Mesendoderm (in vitro differentiated cells): ENCODE measurements at regions not wholly inside any gene's neighbourhood (a gene's known extent, or its start where the extent isn't known, plus 50 kb on each side); places are given as distances from the start of the nearest gene placed in this dataset.

ENCODE experiments used
- DNase-seq: peaks from one replicate; pipeline ENCODE4 v3.0.0; 2013
- H2AK5ac ChIP-seq: 2 replicates; pipeline ENCODE4 v1.6.1; 2013; ENCODE audit warnings: low read length, inconsistent platforms
- H2BK120ac ChIP-seq: 2 replicates; pipeline ENCODE4 v1.6.1; 2013; ENCODE audit warnings: low read depth, mild to moderate bottlenecking, low read length, moderate library complexity, mixed read lengths
- H2BK15ac ChIP-seq: replicated peaks from 2 replicates; pipeline ENCODE4 v1.6.1; 2013; ENCODE audit warnings: low read depth, mild to moderate bottlenecking, moderate library complexity
- H2BK5ac ChIP-seq: 2 replicates; pipeline ENCODE4 v1.6.1; 2013; ENCODE audit warnings: low read length, inconsistent platforms
- H3K18ac ChIP-seq: 2 replicates; pipeline ENCODE4 v1.6.1; 2013; ENCODE audit warnings: mild to moderate bottlenecking, low read length, mixed read lengths
- H3K23ac ChIP-seq: one replicate; pipeline ENCODE4 v1.6.1; 2013; ENCODE audit warnings: low read length
- H3K27ac ChIP-seq: 2 replicates; pipeline ENCODE4 v1.5.1; 2013; ENCODE audit warnings: low read depth, mild to moderate bottlenecking, inconsistent platforms, low read length, moderate library complexity
- H3K27me3 ChIP-seq: 2 replicates; pipeline ENCODE4 v1.6.1; 2013; ENCODE audit warnings: low read length, control low read depth, mild to moderate bottlenecking, inconsistent platforms; ENCODE audit not compliant: insufficient read depth, poor library complexity
- H3K36me3 ChIP-seq: 2 replicates; pipeline ENCODE4 v1.6.1; 2013; ENCODE audit warnings: low read length, inconsistent platforms; ENCODE audit not compliant: control insufficient read depth, insufficient read depth
- H3K4ac ChIP-seq: one replicate; pipeline ENCODE4 v1.6.1; 2013; ENCODE audit warnings: low read depth, mild to moderate bottlenecking, low read length, moderate library complexity
- H3K4me1 ChIP-seq: 2 replicates; pipeline ENCODE4 v1.6.1; 2013; ENCODE audit warnings: low read depth, low read length, inconsistent platforms; ENCODE audit not compliant: control insufficient read depth
- H3K4me2 ChIP-seq: 2 replicates; pipeline ENCODE4 v1.6.1; 2013; ENCODE audit warnings: low read length
- H3K4me3 ChIP-seq: 2 replicates; pipeline ENCODE4 v1.5.1; 2013; ENCODE audit warnings: mild to moderate bottlenecking, low read length
- H3K56ac ChIP-seq: one replicate; pipeline ENCODE4 v1.6.1; 2013; ENCODE audit warnings: low read length
- H3K79me1 ChIP-seq: 2 replicates; pipeline ENCODE4 v1.6.1; 2013; ENCODE audit warnings: low read length, inconsistent platforms
- H3K79me2 ChIP-seq: 2 replicates; pipeline ENCODE4 v1.6.1; 2013; ENCODE audit warnings: mild to moderate bottlenecking, low read length; ENCODE audit not compliant: control insufficient read depth, insufficient read depth
- H3K9ac ChIP-seq: 2 replicates; pipeline ENCODE4 v1.6.1; 2013; ENCODE audit warnings: low read length, inconsistent platforms
- H4K5ac ChIP-seq: one replicate; pipeline ENCODE4 v1.6.1; 2013; ENCODE audit warnings: low read length
- H4K8ac ChIP-seq: one replicate; pipeline ENCODE4 v1.6.1; 2013; ENCODE audit warnings: low read depth, mild to moderate bottlenecking, control low read depth, low read length, moderate library complexity
- WGBS: extraction: QIAGEN DNeasy Blood & Tissue Kit; methylation state at CpG from one replicate; pipeline ENCODE4 v1.1.7; 2013; ENCODE audit warnings: low lambda C conversion rate, missing lambda C conversion rate; ENCODE audit not compliant: insufficient coverage; ENCODE audit errors: extremely low coverage; 5-methylcytosine and 5-hydroxymethylcytosine counted together

GRCh38 chr2:144304202-144304601 lies 215.7 kb downstream of the ZEB2 start:
- no peak overlapping the region for H3K4ac ChIP-seq
- H2BK15ac ChIP-seq, result no peak overlapping the region
- H3K18ac ChIP-seq, result no peak overlapping the region
- no peak overlapping the region for H3K27ac ChIP-seq
- H4K8ac ChIP-seq, result no peak overlapping the region
- no CpG with 5 or more reads among the region's 1 CpG for WGBS
- H3K79me2 ChIP-seq, result no peaks in the 10 kb centered on the region
- H3K9ac ChIP-seq, result no peak overlapping the region
- H3K36me3 ChIP-seq, result no peaks in the 10 kb centered on the region
- H2BK5ac ChIP-seq, result no peak overlapping the region
- H3K4me2 ChIP-seq, result no peak overlapping the region
- no peak overlapping the region for H3K23ac ChIP-seq
- H3K56ac ChIP-seq, result no peak overlapping the region
- H3K4me1 ChIP-seq, result no peaks in the 10 kb centered on the region
- no peak overlapping the region for H2BK120ac ChIP-seq
- no peak overlapping the region for H4K5ac ChIP-seq
- no peaks in the 10 kb centered on the region for H3K27me3 ChIP-seq
- no peak for DNase-seq
- H3K4me3 ChIP-seq, result no peak overlapping the region
- peaks cover 3% of the 10 kb centered on the region for H3K79me1 ChIP-seq
- H2AK5ac ChIP-seq, result no peak overlapping the region

DNA sequence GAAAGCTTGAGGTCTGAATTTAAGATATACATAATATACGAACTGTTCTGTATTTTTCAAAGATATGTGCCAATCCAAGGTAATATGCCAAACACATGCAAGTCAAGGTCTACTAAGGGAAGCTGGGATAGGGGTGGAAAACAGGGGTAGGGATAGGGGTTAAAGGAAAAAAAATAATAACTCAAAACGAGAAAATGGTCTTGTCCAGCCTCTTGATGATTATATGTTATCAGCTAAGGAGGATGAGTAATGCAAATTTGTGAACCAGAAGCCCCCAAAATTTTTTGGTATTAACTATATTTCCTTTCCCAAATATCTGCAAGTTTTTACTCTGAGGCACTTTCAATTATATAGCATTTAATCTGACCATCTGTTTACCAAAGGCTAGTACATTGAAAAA lies 219.3 kb downstream of the ZEB2 start:
- no peaks in the 10 kb centered on the region for H3K79me2 ChIP-seq
- no peak overlapping the region for H3K9ac ChIP-seq
- no CpG with 5 or more reads among the region's 2 CpGs for WGBS
- no peak overlapping the region for H3K4me2 ChIP-seq
- H3K79me1 ChIP-seq, result peaks cover 3% of the 10 kb centered on the region
- no peak overlapping the region for H3K4me3 ChIP-seq
- H2BK5ac ChIP-seq, result no peak overlapping the region
- no peak overlapping the region for H4K5ac ChIP-seq
- H3K36me3 ChIP-seq, result no peaks in the 10 kb centered on the region
- H3K4ac ChIP-seq, result no peak overlapping the region
- H2BK120ac ChIP-seq, result no peak overlapping the region
- no peak overlapping the region for H3K23ac ChIP-seq
- DNase-seq, result no peak
- H3K27me3 ChIP-seq, result no peaks in the 10 kb centered on the region
- no peak overlapping the region for H3K56ac ChIP-seq
- H4K8ac ChIP-seq, result no peak overlapping the region
- H3K4me1 ChIP-seq, result no peaks in the 10 kb centered on the region
- H2AK5ac ChIP-seq, result no peak overlapping the region
- H2BK15ac ChIP-seq, result no peak overlapping the region
- H3K18ac ChIP-seq, result no peak overlapping the region
- H3K27ac ChIP-seq, result no peak overlapping the region

- Histone ChIP-seq H3K4me1 (no peaks in the 10 kb centered on the region), H3K4me3 (no peak overlapping the region), H4K5ac (no peak overlapping the region), H3K9ac (no peak overlapping the region), H3K79me1 (no peaks in the 10 kb centered on the region), H3K18ac (peak overlapping the region; percentile 90), H2BK120ac (no peak overlapping the region), H2BK15ac (peak overlapping the region; percentile 98), H3K79me2 (no peaks in the 10 kb centered on the region), H2AK5ac (no peak overlapping the region), H3K27me3 (no peaks in the 10 kb centered on the region), H3K4ac (no peak overlapping the region), H2BK5ac (no peak overlapping the region), H3K27ac (no peak overlapping the region), H3K56ac (no peak overlapping the region), H3K36me3 (no peaks in the 10 kb centered on the region), H3K4me2 (no peak overlapping the region), H3K23ac (no peak overlapping the region), H4K8ac (no peak overlapping the region)
- WGBS, result no CpG with 5 or more reads among the region's 1 CpG
- peak; percentile 74 for DNase-seq
Observed at GRCh38 chr2:144290276-144290675, 229.6 kb downstream of the ZEB2 start.

DNA sequence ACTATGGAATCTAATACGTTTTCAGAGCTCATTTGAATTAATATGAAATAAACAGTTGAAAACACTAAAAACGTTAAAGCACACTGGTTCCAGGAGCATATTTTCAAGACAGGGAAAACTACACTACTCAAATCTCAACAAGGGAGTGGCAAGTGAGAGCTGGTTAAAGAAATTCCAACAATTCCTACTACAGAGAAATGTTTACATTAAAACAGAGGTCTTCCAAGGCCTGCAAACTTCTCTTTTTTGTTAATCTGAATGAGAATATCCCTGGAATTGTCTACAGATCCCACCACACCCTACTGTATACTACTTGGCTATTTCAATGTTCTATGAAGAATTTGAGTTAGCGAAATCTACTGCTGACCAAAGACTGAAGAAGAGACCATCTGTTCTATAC lies 231.5 kb downstream of the ZEB2 start:
- Histone ChIP-seq H2BK5ac (no peak overlapping the region), H3K4me1 (no peaks in the 10 kb centered on the region), H3K4ac (no peak overlapping the region), H3K4me2 (no peak overlapping the region), H3K27me3 (no peaks in the 10 kb centered on the region), H3K79me2 (no peaks in the 10 kb centered on the region), H4K8ac (no peak overlapping the region), H2AK5ac (no peak overlapping the region), H4K5ac (no peak overlapping the region), H3K56ac (no peak overlapping the region), H3K27ac (no peak overlapping the region), H2BK120ac (no peak overlapping the region), H3K9ac (no peak overlapping the region), H3K79me1 (no peaks in the 10 kb centered on the region), H3K4me3 (no peak overlapping the region), H3K23ac (no peak overlapping the region), H3K18ac (no peak overlapping the region), H3K36me3 (no peaks in the 10 kb centered on the region), H2BK15ac (no peak overlapping the region)
- WGBS, result no CpG with 5 or more reads among the region's 3 CpGs
- peak; percentile 22 for DNase-seq

DNA sequence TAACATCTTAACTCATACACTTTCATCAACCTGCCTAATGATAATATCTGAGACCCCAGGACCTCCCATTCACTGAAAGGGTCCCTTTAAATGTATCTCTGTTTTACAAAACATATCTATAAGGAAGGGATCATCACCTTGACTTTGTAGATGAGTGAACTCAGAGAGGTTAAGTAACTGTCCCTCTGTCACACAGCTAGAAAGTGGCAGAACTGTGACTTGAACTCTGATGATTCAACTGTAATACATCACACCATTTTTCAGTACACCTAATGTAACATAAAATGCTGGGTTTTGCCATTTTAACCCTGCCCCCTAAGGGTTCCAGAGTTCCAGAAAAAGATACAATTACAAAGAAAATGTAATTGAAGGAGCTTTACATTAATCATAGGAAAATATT lies 234.6 kb downstream of the ZEB2 start:
- H3K4me2 ChIP-seq, result no peak overlapping the region
- H3K23ac ChIP-seq, result no peak overlapping the region
- H3K4me1 ChIP-seq, result peaks cover 7% of the 10 kb centered on the region
- H4K8ac ChIP-seq, result no peak overlapping the region
- no peak for DNase-seq
- no peaks in the 10 kb centered on the region for H3K27me3 ChIP-seq
- no peak overlapping the region for H3K56ac ChIP-seq
- no peak overlapping the region for H3K4me3 ChIP-seq
- H3K4ac ChIP-seq, result no peak overlapping the region
- H3K36me3 ChIP-seq, result no peaks in the 10 kb centered on the region
- H2BK120ac ChIP-seq, result no peak overlapping the region
- no peaks in the 10 kb centered on the region for H3K79me2 ChIP-seq
- no peak overlapping the region for H2BK15ac ChIP-seq
- H3K27ac ChIP-seq, result no peak overlapping the region
- no peak overlapping the region for H3K9ac ChIP-seq
- H2AK5ac ChIP-seq, result no peak overlapping the region
- no peak overlapping the region for H2BK5ac ChIP-seq
- no peak overlapping the region for H4K5ac ChIP-seq
- no peak overlapping the region for H3K18ac ChIP-seq
- H3K79me1 ChIP-seq, result no peaks in the 10 kb centered on the region

- no peak overlapping the region for H2BK5ac ChIP-seq
- no peak overlapping the region for H3K27ac ChIP-seq
- H3K23ac ChIP-seq, result no peak overlapping the region
- H4K5ac ChIP-seq, result no peak overlapping the region
- peak overlapping the region; percentile 81 for H4K8ac ChIP-seq
- no peak overlapping the region for H3K9ac ChIP-seq
- H3K56ac ChIP-seq, result no peak overlapping the region
- no peak overlapping the region for H3K4me3 ChIP-seq
- no peak for DNase-seq
- no peak overlapping the region for H2BK120ac ChIP-seq
- peaks cover 7% of the 10 kb centered on the region for H3K4me1 ChIP-seq
- H3K27me3 ChIP-seq, result no peaks in the 10 kb centered on the region
- H3K36me3 ChIP-seq, result no peaks in the 10 kb centered on the region
- H3K79me2 ChIP-seq, result no peaks in the 10 kb centered on the region
- H2AK5ac ChIP-seq, result no peak overlapping the region
- H3K4ac ChIP-seq, result no peak overlapping the region
- no peak overlapping the region for H2BK15ac ChIP-seq
- H3K4me2 ChIP-seq, result no peak overlapping the region
- no peak overlapping the region for H3K18ac ChIP-seq
- no peaks in the 10 kb centered on the region for H3K79me1 ChIP-seq
Observed at GRCh38 chr2:144281476-144281875, 238.4 kb downstream of the ZEB2 start.
